T-helper 2 cell treated with Interferon-gamma antibody and Interleukin-4, amounts not matched to agents 5 μg/mL and 100 μg/mL, for 36 hours (primary cell): ENCODE measurements at regions not wholly inside any gene's neighbourhood (a gene's known extent, or its start where the extent isn't known, plus 50 kb on each side); places are given as distances from the start of the nearest gene placed in this dataset.
A peak's percentile ranks its signal among the peaks of the same experiment; 100 is the strongest.
"Not testable (repeated sequence)": the region's sequence is repeated elsewhere in the genome, so short reads cannot be mapped to it uniquely, and the experiment has no call there.

Experiments
- DNase-seq: peaks from one replicate; pipeline ENCODE4 v3.0.0; 2021; ENCODE audit warnings: low spot score
- H3K27ac Mint-ChIP-seq: one replicate; pipeline ENCODE4 v1.8.0; 2021; ENCODE audit warnings: mild to moderate bottlenecking, mixed read lengths
- H3K27me3 Mint-ChIP-seq: one replicate; pipeline ENCODE4 v1.8.0; 2021; ENCODE audit warnings: low read depth, mixed read lengths
- H3K36me3 Mint-ChIP-seq: one replicate; pipeline ENCODE4 v1.8.0; 2021; ENCODE audit warnings: low read depth, mixed read lengths
- H3K4me1 Mint-ChIP-seq: one replicate; pipeline ENCODE4 v1.8.0; 2021; ENCODE audit warnings: low read depth, mixed read lengths
- H3K4me3 Mint-ChIP-seq: one replicate; pipeline ENCODE4 v1.8.0; 2022; ENCODE audit warnings: mild to moderate bottlenecking, moderate library complexity, mixed read lengths
- H3K9me3 Mint-ChIP-seq: one replicate; pipeline ENCODE4 v1.8.0; 2021; ENCODE audit warnings: mixed read lengths

DNA sequence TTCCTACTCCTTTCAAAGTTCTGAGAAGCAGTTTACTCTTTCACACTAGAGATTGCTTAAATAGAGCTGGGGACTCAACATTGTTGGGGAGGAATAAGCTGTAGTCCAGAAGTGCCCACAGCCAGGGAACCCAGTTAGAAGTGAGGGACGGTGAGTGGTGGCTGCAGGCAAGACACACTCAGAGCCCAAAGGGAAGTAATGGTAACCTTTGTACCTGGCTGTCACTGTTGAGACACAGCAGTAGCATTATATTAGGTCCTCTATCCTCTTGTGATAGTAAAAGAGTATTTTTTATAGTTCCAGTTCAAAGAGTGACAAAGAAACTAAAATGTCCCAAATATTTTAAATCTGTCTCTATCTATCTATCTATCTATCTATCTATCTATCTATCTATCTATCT lies 263.3 kb downstream of the TTC6 start:
- Mint-ChIP-seq H3K4me3 (no peak overlapping the region), H3K4me1 (no peaks in the 10 kb centered on the region), H3K27me3 (no peaks in the 10 kb centered on the region), H3K36me3 (no peaks in the 10 kb centered on the region), H3K9me3 (no peaks in the 10 kb centered on the region), H3K27ac (no peak overlapping the region)
- DNase-seq, result no peak

- no peaks in the 10 kb centered on the region for H3K36me3 Mint-ChIP-seq
- H3K9me3 Mint-ChIP-seq, result no peaks in the 10 kb centered on the region
- no peak for DNase-seq
- no peak overlapping the region for H3K27ac Mint-ChIP-seq
- no peak overlapping the region for H3K4me3 Mint-ChIP-seq
- H3K4me1 Mint-ChIP-seq, result no peaks in the 10 kb centered on the region
- no peaks in the 10 kb centered on the region for H3K27me3 Mint-ChIP-seq
Observed at GRCh38 chr14:37859177-37859576, 263.7 kb downstream of the TTC6 start.

DNA sequence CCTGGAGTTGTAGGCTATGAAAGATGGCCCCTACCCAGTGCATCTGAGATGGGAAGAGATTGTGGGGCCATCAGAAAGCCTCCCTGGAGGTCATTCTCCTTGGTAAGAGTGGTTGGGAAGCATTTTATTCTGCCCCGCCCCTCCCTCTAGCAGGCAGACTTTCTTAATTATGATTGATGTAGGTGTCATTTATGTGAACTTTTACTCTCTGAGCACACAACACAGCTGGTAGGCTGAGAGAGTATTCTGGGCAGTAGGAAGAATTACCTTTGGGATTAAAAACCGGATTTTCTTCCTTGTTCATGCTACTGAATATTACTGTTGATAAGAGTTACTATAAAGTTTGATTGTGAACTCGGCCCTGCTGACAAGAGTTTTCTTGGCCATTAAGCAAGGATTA lies 266.8 kb downstream of the TTC6 start:
- Mint-ChIP-seq H3K36me3 (no peaks in the 10 kb centered on the region), H3K27ac (no peak overlapping the region), H3K4me1 (no peaks in the 10 kb centered on the region), H3K4me3 (no peak overlapping the region), H3K27me3 (no peaks in the 10 kb centered on the region), H3K9me3 (no peaks in the 10 kb centered on the region)
- no peak for DNase-seq

DNA sequence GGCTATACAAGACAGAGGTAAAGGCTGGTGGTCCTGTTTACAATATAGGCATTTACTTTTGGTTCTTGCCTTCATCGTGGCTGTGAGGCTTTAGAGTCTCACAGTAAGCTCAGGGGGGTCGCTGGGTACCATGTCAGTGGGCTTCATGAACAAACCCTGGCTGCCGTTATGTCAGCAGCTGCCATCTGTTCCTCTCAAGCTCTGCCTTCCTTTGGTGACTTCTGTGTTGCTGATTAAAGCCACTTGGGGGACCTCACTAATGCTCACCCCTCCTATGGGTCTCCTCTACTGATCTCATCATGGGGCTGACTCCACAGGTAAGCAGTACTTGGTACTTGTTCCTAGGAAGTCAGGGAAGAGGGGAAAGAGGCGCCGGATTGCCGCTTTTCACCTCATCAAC lies 268.7 kb downstream of the TTC6 start:
- DNase-seq, result no peak
- Mint-ChIP-seq H3K36me3 (no peaks in the 10 kb centered on the region), H3K4me3 (no peak overlapping the region), H3K9me3 (no peaks in the 10 kb centered on the region), H3K4me1 (no peaks in the 10 kb centered on the region), H3K27me3 (no peaks in the 10 kb centered on the region), H3K27ac (no peak overlapping the region)

- no peaks in the 10 kb centered on the region for H3K4me1 Mint-ChIP-seq
- no peaks in the 10 kb centered on the region for H3K9me3 Mint-ChIP-seq
- no peaks in the 10 kb centered on the region for H3K27me3 Mint-ChIP-seq
- H3K36me3 Mint-ChIP-seq, result no peaks in the 10 kb centered on the region
- DNase-seq, result no peak
- H3K27ac Mint-ChIP-seq, result no peak overlapping the region
- H3K4me3 Mint-ChIP-seq, result no peak overlapping the region
Observed at GRCh38 chr14:37864861-37865718, 269.7 kb downstream of the TTC6 start.

DNA sequence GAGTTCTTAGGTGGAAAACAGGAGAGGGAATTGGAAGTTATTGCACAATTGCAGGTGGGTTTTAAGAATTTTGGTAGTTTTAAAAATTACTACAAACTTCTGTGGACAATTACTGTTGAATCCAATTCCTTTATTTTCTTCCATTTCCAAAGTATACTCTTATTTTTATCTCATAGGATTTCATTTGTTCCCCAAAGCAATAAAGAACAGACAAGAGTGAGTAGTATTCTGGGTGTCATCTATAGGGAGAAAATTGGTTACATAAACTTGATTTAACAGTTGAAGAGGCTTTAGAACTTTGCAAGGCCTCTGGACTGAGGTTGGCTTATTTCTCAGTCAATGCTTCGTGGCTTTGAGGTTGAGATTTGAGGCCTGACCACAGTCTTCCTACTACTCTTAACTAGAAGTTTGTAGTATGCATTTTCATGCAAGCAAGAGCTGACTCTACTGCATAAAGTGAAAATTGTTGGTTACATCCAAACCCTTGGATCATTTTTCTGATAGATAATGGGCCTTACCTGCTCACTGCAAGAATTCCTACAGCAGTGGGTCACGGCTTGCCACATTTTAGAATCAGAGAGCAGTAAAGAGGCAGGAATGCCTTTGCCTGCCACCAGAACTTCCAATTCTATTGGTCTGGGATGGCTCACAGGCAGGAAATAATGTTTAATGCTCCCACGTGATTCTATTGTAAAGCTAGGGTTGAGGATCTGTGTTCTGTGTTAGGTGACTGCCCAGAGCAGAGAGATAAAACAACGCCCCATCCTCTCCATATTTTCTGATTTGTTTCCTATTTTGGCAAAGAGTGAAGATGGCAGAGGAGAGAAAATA lies 270.5 kb downstream of the TTC6 start:
- peaks cover 3% of the 10 kb centered on the region for H3K27me3 Mint-ChIP-seq
- no peak overlapping the region for H3K27ac Mint-ChIP-seq
- DNase-seq, result no peak
- no peaks in the 10 kb centered on the region for H3K9me3 Mint-ChIP-seq
- no peaks in the 10 kb centered on the region for H3K36me3 Mint-ChIP-seq
- H3K4me1 Mint-ChIP-seq, result no peaks in the 10 kb centered on the region
- H3K4me3 Mint-ChIP-seq, result no peak overlapping the region

DNA sequence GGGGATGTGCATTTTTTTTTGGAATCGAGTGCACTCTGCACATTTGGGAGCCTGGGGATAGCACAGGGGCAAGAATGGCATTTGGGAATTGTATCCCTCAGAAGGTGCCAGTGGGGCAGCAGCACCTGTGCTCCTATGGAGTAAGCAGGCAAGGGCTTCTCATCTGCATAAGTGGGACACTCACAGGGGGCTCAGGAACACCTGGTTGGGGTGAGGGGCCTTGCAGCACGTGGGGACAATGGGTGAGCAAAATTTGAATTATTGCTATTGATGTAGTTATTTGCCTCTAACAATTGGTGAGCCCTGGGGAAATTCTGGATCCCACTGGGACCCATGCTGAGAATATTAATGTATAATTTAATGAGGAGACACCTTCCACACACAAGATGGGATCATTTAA lies 274.2 kb downstream of the TTC6 start:
- H3K9me3 Mint-ChIP-seq, result no peaks in the 10 kb centered on the region
- DNase-seq, result no peak
- H3K27ac Mint-ChIP-seq, result no peak overlapping the region
- H3K27me3 Mint-ChIP-seq, result peaks cover 3% of the 10 kb centered on the region
- H3K36me3 Mint-ChIP-seq, result no peaks in the 10 kb centered on the region
- peaks cover 2% of the 10 kb centered on the region for H3K4me1 Mint-ChIP-seq
- H3K4me3 Mint-ChIP-seq, result no peak overlapping the region

- Mint-ChIP-seq H3K27ac (no peak overlapping the region), H3K9me3 (no peaks in the 10 kb centered on the region), H3K4me3 (no peak overlapping the region), H3K36me3 (no peaks in the 10 kb centered on the region), H3K4me1 (peaks cover 7% of the 10 kb centered on the region), H3K27me3 (peaks cover 3% of the 10 kb centered on the region)
- no peak for DNase-seq
Observed at GRCh38 chr14:37870170-37870569, 274.7 kb downstream of the TTC6 start.

DNA sequence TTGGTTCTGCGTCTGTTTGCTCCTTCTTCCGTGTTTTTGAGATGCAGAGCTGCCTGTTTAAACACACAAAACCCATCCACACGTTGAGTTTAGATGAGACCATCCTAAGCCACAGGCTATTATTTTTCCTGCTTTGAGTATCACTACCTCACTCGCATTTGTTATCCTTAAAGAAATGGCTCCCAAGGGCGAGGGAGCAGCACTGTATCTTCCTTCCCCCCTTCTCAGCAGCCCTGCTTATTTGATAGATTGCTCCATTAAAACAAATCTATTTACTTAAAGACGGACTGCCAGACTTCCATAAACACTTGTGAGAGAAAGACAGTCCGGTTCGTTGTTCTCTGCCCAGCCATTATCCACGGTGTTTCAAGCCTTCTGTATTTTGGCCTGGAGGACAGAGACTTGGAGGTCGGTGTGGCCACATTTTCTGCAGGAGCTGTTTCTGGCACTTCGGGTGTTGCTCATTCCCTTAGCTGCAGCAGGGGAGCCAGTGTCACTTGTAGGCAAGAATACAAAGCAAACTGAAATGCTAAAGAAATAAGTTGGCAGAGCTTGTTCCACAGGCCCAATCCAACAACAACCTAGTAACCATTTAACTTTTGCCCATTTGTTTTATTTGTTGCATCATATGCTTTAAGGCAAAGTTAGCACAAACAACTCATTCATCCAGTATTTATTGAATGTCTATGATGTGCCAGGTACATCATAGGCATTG lies 275.4 kb downstream of the TTC6 start:
- H3K36me3 Mint-ChIP-seq, result no peaks in the 10 kb centered on the region
- peaks cover 7% of the 10 kb centered on the region for H3K4me1 Mint-ChIP-seq
- no peak overlapping the region for H3K4me3 Mint-ChIP-seq
- no peak for DNase-seq
- H3K27me3 Mint-ChIP-seq, result peaks cover 3% of the 10 kb centered on the region
- no peaks in the 10 kb centered on the region for H3K9me3 Mint-ChIP-seq
- no peak overlapping the region for H3K27ac Mint-ChIP-seq

- not testable (repeated sequence) for H3K36me3 Mint-ChIP-seq, H3K9me3 Mint-ChIP-seq, H3K27me3 Mint-ChIP-seq, H3K27ac Mint-ChIP-seq, H3K4me3 Mint-ChIP-seq, DNase-seq, H3K4me1 Mint-ChIP-seq
Observed at GRCh38 chr14:37874065-37874428, 278.6 kb downstream of the TTC6 start.

- H3K36me3 Mint-ChIP-seq, result no peaks in the 10 kb centered on the region
- H3K4me3 Mint-ChIP-seq, result no peak overlapping the region
- no peak overlapping the region for H3K27ac Mint-ChIP-seq
- peaks cover 3% of the 10 kb centered on the region for H3K27me3 Mint-ChIP-seq
- H3K4me1 Mint-ChIP-seq, result peaks cover 7% of the 10 kb centered on the region
- no peaks in the 10 kb centered on the region for H3K9me3 Mint-ChIP-seq
- DNase-seq, result peak; percentile 67
Observed at GRCh38 chr14:37874429-37875109, 279.1 kb downstream of the TTC6 start.

DNA sequence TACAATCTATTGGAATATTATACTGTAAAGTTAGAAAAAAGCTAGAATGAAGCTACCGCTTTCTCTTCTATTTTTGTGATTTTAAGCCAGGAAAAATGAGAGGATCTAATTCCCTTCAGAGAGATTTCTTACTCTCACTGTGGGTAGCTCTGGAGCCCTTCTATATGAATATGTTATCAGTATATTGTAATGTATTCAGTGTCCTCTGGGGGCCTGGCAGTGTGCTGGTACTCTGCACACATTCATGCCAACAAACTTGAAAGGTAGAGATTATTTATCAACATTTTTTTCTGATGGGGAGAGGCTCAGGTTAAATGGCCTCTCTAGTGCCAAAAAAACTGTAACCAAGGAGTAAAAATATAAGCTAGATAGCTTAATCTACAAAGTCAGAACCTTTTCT lies 292.8 kb downstream of the TTC6 start:
- H3K27ac Mint-ChIP-seq, result no peak overlapping the region
- no peaks in the 10 kb centered on the region for H3K27me3 Mint-ChIP-seq
- no peaks in the 10 kb centered on the region for H3K36me3 Mint-ChIP-seq
- DNase-seq, result no peak
- H3K9me3 Mint-ChIP-seq, result no peaks in the 10 kb centered on the region
- H3K4me1 Mint-ChIP-seq, result no peaks in the 10 kb centered on the region
- no peak overlapping the region for H3K4me3 Mint-ChIP-seq

DNA sequence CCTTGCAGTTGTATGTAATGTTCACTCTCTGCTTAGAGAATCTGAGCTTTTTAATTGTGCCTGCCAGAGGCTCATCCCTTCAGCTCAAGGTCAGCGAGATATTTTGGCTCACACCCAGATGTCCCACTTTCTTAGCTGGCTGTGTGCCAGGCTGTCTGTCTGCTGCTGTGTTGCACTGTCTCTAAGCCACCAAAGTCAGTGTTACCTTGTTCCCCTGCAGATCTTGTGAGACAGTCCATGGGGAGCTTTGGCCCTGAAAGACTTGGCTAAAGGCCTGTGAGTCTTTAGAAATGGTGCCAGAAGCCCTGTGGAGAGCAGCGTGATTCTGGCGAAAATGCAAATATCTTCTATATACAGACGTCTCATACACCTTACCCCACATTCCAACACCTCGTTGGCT lies 293.7 kb downstream of the TTC6 start:
- DNase-seq, result no peak
- Mint-ChIP-seq H3K27me3 (no peaks in the 10 kb centered on the region), H3K36me3 (no peaks in the 10 kb centered on the region), H3K9me3 (no peaks in the 10 kb centered on the region), H3K27ac (no peak overlapping the region), H3K4me3 (no peak overlapping the region), H3K4me1 (no peaks in the 10 kb centered on the region)

DNA sequence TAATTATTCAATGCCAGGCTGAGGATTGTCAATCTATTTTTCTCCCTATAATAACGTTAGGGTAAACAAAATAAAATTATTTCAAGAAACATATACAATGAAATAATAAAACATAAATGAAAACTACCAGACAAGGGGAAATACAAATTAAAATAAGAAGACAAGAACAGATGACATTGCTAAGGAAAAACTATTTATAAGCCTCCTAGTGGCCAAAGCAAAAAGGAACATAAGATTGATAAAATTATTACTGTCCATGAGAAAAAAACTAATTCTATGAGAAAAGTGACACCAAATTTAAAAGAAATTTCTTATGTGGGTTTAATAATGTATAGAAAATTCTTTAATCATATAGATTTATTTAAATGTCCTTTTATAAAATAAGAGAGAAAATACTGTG lies 294.7 kb downstream of the TTC6 start:
- Mint-ChIP-seq H3K36me3 (no peaks in the 10 kb centered on the region), H3K9me3 (no peaks in the 10 kb centered on the region), H3K27me3 (no peaks in the 10 kb centered on the region), H3K4me1 (no peaks in the 10 kb centered on the region), H3K4me3 (no peak overlapping the region), H3K27ac (no peak overlapping the region)
- DNase-seq, result no peak
